Cardiac fibroblast (primary cell): ENCODE measurements at regions not wholly inside any gene's neighbourhood (a gene's known extent, or its start where the extent isn't known, plus 50 kb on each side); places are given as distances from the start of the nearest gene placed in this dataset.
"Not testable (repeated sequence)": the region's sequence is repeated elsewhere in the genome, so short reads cannot be mapped to it uniquely, and the experiment has no call there.

Experiments
- DNase-seq, 2 donors: peaks; one replicate each; pipeline versions ENCODE4 v3.0.0 to v3.0.0-alpha.2; 2010; ENCODE audit warnings: low read depth in 2 of 2
- H3K4me3 ChIP-seq, 2 donors: replicated peaks in 1 of 2; 1 replicate in 1 of 2; 2 replicates in 1 of 2; pipeline ENCODE4 v1.5.1; 2011; ENCODE audit warnings: low read depth in 2 of 2, low read length in 2 of 2, mild to moderate bottlenecking in 2 of 2, moderate library complexity in 1 of 2
- CTCF ChIP-seq: IDR thresholded peaks from one replicate; pipeline ENCODE4 v1.5.1; 2011; ENCODE audit warnings: low read depth, mild to moderate bottlenecking, low read length, inconsistent platforms

DNA sequence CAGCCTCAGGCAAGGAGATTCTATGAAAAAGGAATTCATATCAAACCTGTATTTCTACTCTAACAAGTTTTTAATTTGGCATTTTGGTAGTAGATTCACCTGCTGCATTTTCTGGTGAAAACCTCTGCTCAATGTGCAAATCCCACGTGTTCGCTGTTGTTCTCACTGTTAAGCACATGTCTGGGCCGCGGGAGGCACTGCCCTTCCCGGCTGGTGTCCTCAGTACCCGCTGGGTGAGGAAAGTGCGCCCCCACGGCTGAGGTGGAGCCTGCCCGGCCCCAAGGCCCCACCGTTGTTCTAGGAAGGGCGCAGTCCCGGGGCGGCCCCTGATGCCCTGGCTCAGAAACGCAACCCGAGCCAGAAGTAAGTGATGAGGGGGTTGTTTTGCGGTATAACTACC, 193.4 kb upstream of the VWC2 start:
- no peak for TF ChIP-seq CTCF
- no peak for DNase-seq
- H3K4me3 ChIP-seq: no peak overlapping the region

- H3K4me3 ChIP-seq: no peak overlapping the region
- no peak for DNase-seq
- TF ChIP-seq CTCF: no peak
These were observed 192.7 kb upstream of the VWC2 start for GRCh38 chr7:49580761-49581160.

DNA sequence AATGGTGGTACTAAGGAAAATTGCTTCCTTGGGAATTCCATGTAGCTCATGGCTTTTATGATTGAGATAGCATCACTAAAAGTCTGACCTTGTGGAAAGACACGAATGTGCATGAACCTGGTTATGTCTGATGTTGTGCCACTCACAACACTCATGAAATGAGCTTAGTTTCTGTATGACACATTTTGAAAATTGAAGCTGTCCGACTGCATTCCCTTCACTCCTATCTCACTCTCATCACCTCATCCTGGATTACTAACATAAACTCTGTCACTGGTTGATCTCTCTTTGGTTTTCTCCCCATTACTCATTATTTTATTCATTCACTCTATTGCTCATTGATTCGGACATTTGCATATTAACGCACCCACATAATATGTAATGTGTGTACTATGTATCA, 190.0 kb upstream of the VWC2 start:
- no peak for TF ChIP-seq CTCF
- H3K4me3 ChIP-seq: no peak overlapping the region
- DNase-seq: no peak

GRCh38 chr7:49596701-49597491, 176.5 kb upstream of the VWC2 start:
- no peak overlapping the region for H3K4me3 ChIP-seq
- DNase-seq: no peak
- TF ChIP-seq CTCF: no peak

- H3K4me3 ChIP-seq: no peak overlapping the region
- no peak for DNase-seq
These were observed 175.6 kb upstream of the VWC2 start for GRCh38 chr7:49597805-49598204.

DNA sequence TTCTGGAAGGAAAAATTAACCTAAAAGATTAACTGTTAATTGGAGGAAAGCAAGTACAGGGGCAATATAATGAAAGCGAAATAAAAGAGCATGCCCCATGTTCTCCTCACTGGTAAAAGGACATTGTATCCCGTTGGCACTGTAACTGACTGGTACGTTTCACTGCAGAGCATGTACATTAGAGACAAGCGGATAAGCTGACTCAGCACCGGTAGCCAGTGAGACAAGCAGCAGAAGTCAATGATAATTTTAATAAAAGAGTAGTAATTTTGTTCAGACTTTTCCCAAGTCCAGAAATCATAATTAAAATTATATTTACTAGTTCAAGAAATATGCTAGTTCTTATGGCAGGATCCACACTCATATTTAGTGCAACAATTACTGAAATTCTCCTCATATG, 161.5 kb upstream of the VWC2 start:
- DNase-seq: no peak
- no peak for TF ChIP-seq CTCF
- no peak overlapping the region for H3K4me3 ChIP-seq

More at GRCh38 chr7:49597805-49598204, 175.6 kb upstream of the VWC2 start:
- no peak for TF ChIP-seq CTCF

DNA sequence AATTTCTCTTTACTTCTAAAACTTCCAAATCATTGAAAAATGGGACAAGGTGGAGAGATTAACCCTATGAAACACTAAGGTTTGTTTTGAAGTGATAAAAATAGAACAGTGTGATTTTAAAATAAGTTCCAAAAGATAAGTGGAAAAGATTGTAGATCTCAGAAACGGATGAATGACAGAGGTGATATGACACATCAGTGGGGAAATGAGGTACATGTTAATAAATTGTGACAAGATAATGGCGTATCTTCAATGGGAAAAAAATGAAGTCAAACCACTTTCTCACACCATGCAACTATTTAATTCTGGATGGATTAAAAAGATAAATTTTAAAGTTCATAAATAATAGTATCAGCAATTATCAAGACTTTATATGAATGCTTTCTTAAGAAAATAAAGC, 159.7 kb upstream of the VWC2 start:
- DNase-seq: no peak
- no peak for TF ChIP-seq CTCF
- no peak overlapping the region for H3K4me3 ChIP-seq

DNA sequence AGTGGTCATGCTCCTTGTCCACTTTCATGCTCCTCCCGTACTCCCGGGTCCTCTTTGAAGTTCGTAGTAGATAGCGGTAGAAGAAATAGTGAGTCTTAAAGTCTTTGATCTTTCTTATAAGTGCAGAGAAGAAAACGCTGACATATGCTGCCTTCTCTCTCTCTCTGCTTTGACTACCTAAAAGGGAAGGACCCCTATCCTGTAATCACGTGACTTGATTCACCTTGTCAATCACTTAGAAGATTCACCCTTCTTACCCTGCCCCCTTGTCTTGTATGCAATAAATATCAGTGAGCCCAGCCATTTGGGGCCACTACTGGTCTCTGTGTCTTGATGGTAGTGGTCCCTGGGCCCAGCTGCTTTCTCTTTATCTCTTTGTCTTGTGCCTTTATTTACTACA, 158.5 kb upstream of the VWC2 start:
- not testable (repeated sequence) for DNase-seq, H3K4me3 ChIP-seq
